K562 (cell line): ENCODE measurements at regions not wholly inside any gene's neighbourhood (a gene's known extent, or its start where the extent isn't known, plus 50 kb on each side); places are given as distances from the start of the nearest gene placed in this dataset.

Experiments
- ATAC-seq: fragments of 200-7000 bp; cut with Tn5 transposase; 3 replicates; pipeline ENCODE4 v1.9.1; 2020; ENCODE audit warnings: moderate library complexity
- BruUV-seq: library from RNA; stranded (reverse); fragments of 400-500 nt; replicated peaks from 2 replicates; lab custom pipeline; 2021; lab: Mats Ljungman, UMichigan
- CTCF ChIA-PET: fragments of 300-600 bp; formaldehyde crosslinking; extraction: SDS; loops from one replicate; lab custom pipeline; 2021; ENCODE audit warnings: low intra/inter-chr PET ratio; lab: Yijun Ruan, JAX
- POLR2A ChIA-PET: fragments of 300-600, 350-650 bp; sonication (Branson Sonifier 250); formaldehyde crosslinking; extraction: SDS; loops from one replicate; lab custom pipeline; 2021; ENCODE audit warnings: antibody characterized with exemption, inconsistent platforms; lab: Yijun Ruan, JAX
- DNase-seq, 4 experiments: peaks; one replicate each; pipeline versions ENCODE4 v3.0.0 to v3.0.0-alpha.2; 2011 to 2018; ENCODE audit warnings: low spot score in 3 of 4, mixed read lengths in 3 of 4; ENCODE audit errors: extremely low read depth in 1 of 4
- FAIRE-seq: peaks from 2 replicates; lab custom pipeline; 2011; peaks lifted over from hg19 to GRCh38; lab: Jason Lieb, UNC
- H2AFZ ChIP-seq: 2 replicates; pipeline ENCODE4 v1.6.0; 2011; ENCODE audit warnings: low read depth, low read length, control low read depth, inconsistent platforms
- H3K27ac ChIP-seq: fragments of 200-600 bp; 3 replicates; pipeline ENCODE4 v1.8.0; 2011; ENCODE audit warnings: low read depth, mild to moderate bottlenecking, control low read depth, inconsistent platforms, low read length, moderate library complexity, mixed read lengths; ENCODE audit errors: extremely low read depth
- H3K27me3 ChIP-seq, 2 experiments: fragments of 300-600 bp in 1 of 2; 2 replicates in 1 of 2; 3 replicates in 1 of 2; pipeline versions ENCODE4 v1.6.0 to v1.8.0; 2011; ENCODE audit warnings: inconsistent platforms in 2 of 2, low read length in 2 of 2, mild to moderate bottlenecking in 1 of 2, mixed read lengths in 1 of 2, moderate library complexity in 1 of 2; ENCODE audit not compliant: control insufficient read depth in 2 of 2, insufficient read depth in 2 of 2
- H3K36me3 ChIP-seq: fragments of 300-600 bp; 3 replicates; pipeline ENCODE4 v1.8.0; 2011; ENCODE audit warnings: mild to moderate bottlenecking, low read length, inconsistent platforms; ENCODE audit not compliant: control insufficient read depth, insufficient read depth
- H3K4me1 ChIP-seq, 2 experiments: fragments of 200-600 bp in 1 of 2; replicated peaks in 1 of 2; 2 replicates in 1 of 2; 3 replicates in 1 of 2; pipeline versions ENCODE4 v1.5.1 to v1.8.0; 2011; ENCODE audit warnings: inconsistent platforms in 2 of 2, low read length in 2 of 2, mild to moderate bottlenecking in 1 of 2, mixed read lengths in 1 of 2, moderate library complexity in 1 of 2; ENCODE audit not compliant: control insufficient read depth in 2 of 2, insufficient read depth in 2 of 2
- H3K4me2 ChIP-seq: 2 replicates; pipeline ENCODE4 v1.6.1; 2011; ENCODE audit warnings: low read length, control low read depth, inconsistent platforms, mixed read lengths; ENCODE audit not compliant: insufficient read depth
- H3K4me3 ChIP-seq: fragments of 200-600 bp; sonication (generic), shearing (Covaris generic); 2 replicates; pipeline ENCODE4 v1.5.1; 2016; ENCODE audit warnings: control low read depth, inconsistent platforms
- H3K79me2 ChIP-seq: fragments of 200-600 bp; 3 replicates; pipeline ENCODE4 v1.8.0; 2011; ENCODE audit warnings: low read length, inconsistent platforms; ENCODE audit not compliant: control insufficient read depth, insufficient read depth
- H3K9ac ChIP-seq, 2 experiments: 2 replicates each; pipeline versions ENCODE4 v1.6.0 to v1.6.1; 2011; ENCODE audit warnings: low read depth in 2 of 2, low read length in 2 of 2, control low read depth in 1 of 2, inconsistent platforms in 1 of 2, mild to moderate bottlenecking in 1 of 2, mixed read lengths in 1 of 2; ENCODE audit not compliant: insufficient read depth in 1 of 2
- H3K9me1 ChIP-seq: one replicate; pipeline ENCODE4 v1.6.0; 2011; ENCODE audit warnings: inconsistent platforms, mild to moderate bottlenecking, low read length, moderate library complexity; ENCODE audit not compliant: control insufficient read depth, insufficient read depth
- H3K9me3 ChIP-seq: replicated peaks from 2 replicates; pipeline ENCODE4 v1.5.1; 2011; ENCODE audit warnings: low read depth, low read length, inconsistent platforms; ENCODE audit not compliant: control insufficient read depth, insufficient read depth
- H4K20me1 ChIP-seq: replicated peaks from 2 replicates; pipeline ENCODE4 v1.6.1; 2011; ENCODE audit warnings: low read length, inconsistent platforms, mixed read lengths; ENCODE audit not compliant: control insufficient read depth, insufficient read depth
- DPF2 ChIP-seq: fragments of 450-650 bp; IDR thresholded peaks from 2 replicates; pipeline ENCODE4 v1.6.1; 2016
- EGR1 ChIP-seq: fragments of 450-650 bp; conservative IDR thresholded peaks from 2 replicates; pipeline ENCODE4 v1.6.1; 2017; ENCODE audit warnings: mild to moderate bottlenecking
- ETV1 ChIP-seq: fragments of 450-650 bp; conservative IDR thresholded peaks from 2 replicates; pipeline ENCODE4 v1.6.1; 2016; ENCODE audit warnings: missing genetic modification characterization, control low read depth, low read depth, missing compliant biosample characterization
- KAT8 ChIP-seq: fragments of 450-650 bp; IDR thresholded peaks from 2 replicates; pipeline ENCODE4 v1.6.1; 2016; ENCODE audit warnings: low read depth, mild to moderate bottlenecking
- PYGO2 ChIP-seq: fragments of 450-650 bp; IDR thresholded peaks from 2 replicates; pipeline ENCODE4 v1.6.1; 2016; ENCODE audit warnings: mild to moderate bottlenecking, missing genetic modification characterization, moderate library complexity, missing compliant biosample characterization
- RFX1 ChIP-seq: fragments of 450-650 bp; IDR thresholded peaks from 2 replicates; pipeline ENCODE4 v1.6.1; 2016; ENCODE audit warnings: mild to moderate bottlenecking, moderate library complexity
- SOX6 ChIP-seq: fragments of 450-650 bp; IDR thresholded peaks from 2 replicates; pipeline ENCODE4 v1.6.1; 2014; ENCODE audit warnings: mild to moderate bottlenecking
- STAT5A ChIP-seq: IDR thresholded peaks from 2 replicates; pipeline ENCODE4 v1.6.1; 2012; ENCODE audit warnings: low read length, inconsistent platforms, borderline replicate concordance
- ZNF232 ChIP-seq: sonication (generic); formaldehyde crosslinking; IDR thresholded peaks from 2 replicates; pipeline ENCODE4 v1.8.0; 2022; ENCODE audit warnings: mild to moderate bottlenecking, missing genetic modification reagents
- WGBS: fragments of 100-300 bp; shearing (Covaris generic); methylation state at CpG from one replicate; pipeline ENCODE4 v1.1.6; 2016; ENCODE audit warnings: low coverage, mixed read lengths; ENCODE audit not compliant: insufficient coverage; ENCODE audit errors: missing lambda C conversion rate; 5-methylcytosine and 5-hydroxymethylcytosine counted together
- in situ Hi-C: fragments of 300-500 bp; cut with MboI; formaldehyde crosslinking; loops from 4 replicates; pipeline ENCODE4 v1.15.0; 2018; ENCODE audit warnings: inconsistent platforms, mixed read lengths
- intact Hi-C: fragments of 100-400 bp; cut with micrococcal nuclease; formaldehyde crosslinking; loops from 2 replicates; pipeline ENCODE4 v1.14.2; 2022

DNA sequence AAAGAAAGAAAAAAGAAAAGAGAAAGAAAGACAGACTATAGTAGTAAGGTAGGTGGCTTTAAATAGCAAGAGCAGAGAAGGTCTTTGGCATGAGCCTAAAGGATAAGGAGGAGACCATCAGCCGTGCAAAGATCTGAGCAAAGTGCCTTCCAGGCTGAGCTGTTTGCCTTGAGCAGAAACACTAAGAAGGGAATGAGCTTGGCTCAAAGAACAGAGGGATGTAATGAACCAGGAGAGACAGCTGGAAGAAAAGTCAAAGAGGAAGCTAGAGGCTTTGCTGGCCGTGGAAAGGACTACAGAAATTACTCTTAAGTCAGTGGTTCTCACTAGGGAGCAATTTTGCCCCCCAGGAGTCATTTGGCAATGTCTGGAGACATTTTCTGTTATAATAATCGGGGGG lies 228.6 kb downstream of the FGFR2 start:
- Histone ChIP-seq H3K4me3 (no peak overlapping the region), H3K27me3 (no peaks in the 10 kb centered on the region), H3K9me1 (no peaks in the 10 kb centered on the region), H3K4me1 (no peaks in the 10 kb centered on the region), H3K79me2 (no peaks in the 10 kb centered on the region), H3K27ac (no peak overlapping the region), H2AFZ (no peak overlapping the region), H3K9me3 (no peaks in the 10 kb centered on the region), H4K20me1 (no peaks in the 10 kb centered on the region), H3K4me2 (no peak overlapping the region), H3K36me3 (no peaks in the 10 kb centered on the region), H3K9ac (no peak overlapping the region)
- no peak for ATAC-seq
- ChIA-PET POLR2A (no interaction called here), CTCF (no interaction called here)
- FAIRE-seq, result no peak
- in situ Hi-C loops (no loop called here), intact Hi-C loops (no loop called here)
- WGBS, result 0% methylated on average over 3 of the region's 3 CpGs
- BruUV-seq, result no TSS peak
- TF ChIP-seq SOX6 (no peak), RFX1 (no peak), ETV1 (tag) (no peak)
- no peak for DNase-seq

GRCh38 chr10:121371836-121372235 lies 226.4 kb downstream of the FGFR2 start:
- no peak for ATAC-seq
- H4K20me1 ChIP-seq, result no peaks in the 10 kb centered on the region
- TF ChIP-seq KAT8 (no peak), ZNF232 (CRISPR knock-in tag) (no peak), PYGO2 (tag) (no peak), DPF2 (no peak), STAT5A (no peak), EGR1 (no peak)
- TF ChIP-seq, all 486 proteins: peak for 0
- BruUV-seq, result no TSS peak
- intact Hi-C loops (no loop called here), in situ Hi-C loops (no loop called here)
- CTCF ChIA-PET, result no interaction called here
- H3K9me3 ChIP-seq, result no peaks in the 10 kb centered on the region
- POLR2A ChIA-PET, result no interaction called here
- H3K27ac ChIP-seq, result no peak overlapping the region
- no peaks in the 10 kb centered on the region for H3K27me3 ChIP-seq
- H3K79me2 ChIP-seq, result no peaks in the 10 kb centered on the region
- no peaks in the 10 kb centered on the region for H3K4me1 ChIP-seq
- no peak overlapping the region for H3K4me2 ChIP-seq
- no peak overlapping the region for H3K9ac ChIP-seq
- no peak for DNase-seq
- WGBS, result 0% methylated on average over 3 of the region's 3 CpGs
- no peak overlapping the region for H3K4me3 ChIP-seq
- no peak overlapping the region for H2AFZ ChIP-seq
- no peaks in the 10 kb centered on the region for H3K36me3 ChIP-seq
- H3K9me1 ChIP-seq, result no peaks in the 10 kb centered on the region
- no peak for FAIRE-seq
